HCT116 (cell line): ENCODE measurements at regions not wholly inside any gene's neighbourhood (a gene's known extent, or its start where the extent isn't known, plus 50 kb on each side); places are given as distances from the start of the nearest gene placed in this dataset.

Experiments used
- EZH2 ChIP-seq: fragments of 200-600 bp; sonication (generic); IDR thresholded peaks from 2 replicates; pipeline ENCODE4 v1.6.1; 2017; ENCODE audit warnings: antibody characterized with exemption, mixed run types
- FOSL1 ChIP-seq: IDR thresholded peaks from 2 replicates; pipeline ENCODE4 v1.6.1; 2012; ENCODE audit warnings: low read depth
- JUND ChIP-seq: IDR thresholded peaks from 2 replicates; pipeline ENCODE4 v1.6.1; 2012
- POLR2A ChIP-seq: IDR thresholded peaks from 2 replicates; pipeline ENCODE4 v1.7.0; 2011; ENCODE audit warnings: borderline replicate concordance; ENCODE audit not compliant: insufficient read depth, insufficient read length; ENCODE audit errors: extremely low read depth
- RAD21 ChIP-seq: IDR thresholded peaks from 2 replicates; pipeline ENCODE4 v1.6.1; 2012; ENCODE audit warnings: low read depth, mild to moderate bottlenecking
- TF ChIP-seq, protein P1 (sequence below), 3 experiments: fragments of 200-600 bp in 1 of 3; sonication (generic) in 1 of 3; IDR thresholded peaks in 2 of 3; conservative IDR thresholded peaks in 1 of 3; 2 replicates each; pipeline ENCODE4 v1.5.1; 2012 to 2017; ENCODE audit warnings: low read depth in 2 of 3, low read length in 2 of 3, antibody characterized with exemption in 1 of 3, borderline replicate concordance in 1 of 3, control low read depth in 1 of 3, mild to moderate bottlenecking in 1 of 3, mixed read lengths in 1 of 3, mixed run types in 1 of 3, moderate library complexity in 1 of 3; ENCODE audit not compliant: insufficient read depth in 1 of 3
- TF ChIP-seq, protein P2 (sequence below): IDR thresholded peaks from 2 replicates; pipeline ENCODE4 v1.6.1; 2012

- TF ChIP-seq RAD21 = no peak
- no peak for TF ChIP-seq EZH2
- TF ChIP-seq, protein P1, sequence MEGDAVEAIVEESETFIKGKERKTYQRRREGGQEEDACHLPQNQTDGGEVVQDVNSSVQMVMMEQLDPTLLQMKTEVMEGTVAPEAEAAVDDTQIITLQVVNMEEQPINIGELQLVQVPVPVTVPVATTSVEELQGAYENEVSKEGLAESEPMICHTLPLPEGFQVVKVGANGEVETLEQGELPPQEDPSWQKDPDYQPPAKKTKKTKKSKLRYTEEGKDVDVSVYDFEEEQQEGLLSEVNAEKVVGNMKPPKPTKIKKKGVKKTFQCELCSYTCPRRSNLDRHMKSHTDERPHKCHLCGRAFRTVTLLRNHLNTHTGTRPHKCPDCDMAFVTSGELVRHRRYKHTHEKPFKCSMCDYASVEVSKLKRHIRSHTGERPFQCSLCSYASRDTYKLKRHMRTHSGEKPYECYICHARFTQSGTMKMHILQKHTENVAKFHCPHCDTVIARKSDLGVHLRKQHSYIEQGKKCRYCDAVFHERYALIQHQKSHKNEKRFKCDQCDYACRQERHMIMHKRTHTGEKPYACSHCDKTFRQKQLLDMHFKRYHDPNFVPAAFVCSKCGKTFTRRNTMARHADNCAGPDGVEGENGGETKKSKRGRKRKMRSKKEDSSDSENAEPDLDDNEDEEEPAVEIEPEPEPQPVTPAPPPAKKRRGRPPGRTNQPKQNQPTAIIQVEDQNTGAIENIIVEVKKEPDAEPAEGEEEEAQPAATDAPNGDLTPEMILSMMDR (IDR thresholded peaks at IDR 0.05 in 2 of 3, conservative IDR thresholded peaks at IDR 0.05 in 1 of 3; ENCODE audit: borderline replicate concordance in 1 of 3, insufficient read depth in 1 of 3, low read depth in 2 of 3, low read length in 2 of 3) = no peak
- TF ChIP-seq POLR2A = no peak
- TF ChIP-seq JUND = no peak
- no peak for TF ChIP-seq FOSL1
- TF ChIP-seq, protein P2, sequence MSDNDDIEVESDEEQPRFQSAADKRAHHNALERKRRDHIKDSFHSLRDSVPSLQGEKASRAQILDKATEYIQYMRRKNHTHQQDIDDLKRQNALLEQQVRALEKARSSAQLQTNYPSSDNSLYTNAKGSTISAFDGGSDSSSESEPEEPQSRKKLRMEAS = no peak
Observed at GRCh38 chr16:59849716-59850115, 1115.6 kb upstream of the GOT2 start.
